ENCODE measurements at regions not wholly inside any gene's neighbourhood (a gene's known extent, or its start where the extent isn't known, plus 50 kb on each side); places are given as distances from the start of the nearest gene placed in this dataset.

DNA sequence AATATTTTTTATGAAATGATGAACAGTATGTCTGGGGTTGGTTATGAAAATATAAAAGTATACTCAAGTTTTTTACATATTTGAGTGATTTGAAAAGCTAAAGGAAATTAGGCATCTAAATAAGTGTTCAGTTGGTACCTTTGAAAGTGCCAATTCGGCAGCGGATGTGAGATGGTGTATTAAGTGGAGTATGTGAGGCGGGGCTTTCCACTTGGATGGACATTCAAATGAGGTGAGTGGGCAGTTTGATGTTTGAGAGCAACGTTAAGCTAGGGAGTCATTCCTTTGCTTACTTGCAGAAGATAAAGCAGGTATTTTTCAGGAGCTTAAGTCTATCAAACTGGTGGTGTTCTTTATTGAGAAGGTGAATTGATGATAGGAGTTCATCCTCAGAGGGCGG lies 189.0 kb upstream of the GOLIM4 start:
- no peaks in the 10 kb centered on the region for H3K4me1 ChIP-seq (ENCODE audit: control insufficient read depth in 3 of 3, insufficient read depth in 3 of 3, low read length in 3 of 3)
- no peaks in the 10 kb centered on the region for H3K27me3 ChIP-seq (ENCODE audit: control insufficient read depth in 3 of 3, insufficient read depth in 3 of 3, low read length in 3 of 3)
- no peak overlapping the region for H3K9ac ChIP-seq (ENCODE audit: low read depth in 1 of 3, low read length in 3 of 3)
- H3K4me3 ChIP-seq (ENCODE audit: low read length in 3 of 3) = no peak overlapping the region
- H3K36me3 ChIP-seq (ENCODE audit: control insufficient read depth in 3 of 3, insufficient read depth in 3 of 3, low read length in 3 of 3) = no peaks in the 10 kb centered on the region
- no peak overlapping the region for H3K27ac ChIP-seq (ENCODE audit: low read depth, low read length)
- H3K9me3 ChIP-seq (ENCODE audit: control insufficient read depth in 3 of 3, low read length in 3 of 3) = no peaks in the 10 kb centered on the region

DNA sequence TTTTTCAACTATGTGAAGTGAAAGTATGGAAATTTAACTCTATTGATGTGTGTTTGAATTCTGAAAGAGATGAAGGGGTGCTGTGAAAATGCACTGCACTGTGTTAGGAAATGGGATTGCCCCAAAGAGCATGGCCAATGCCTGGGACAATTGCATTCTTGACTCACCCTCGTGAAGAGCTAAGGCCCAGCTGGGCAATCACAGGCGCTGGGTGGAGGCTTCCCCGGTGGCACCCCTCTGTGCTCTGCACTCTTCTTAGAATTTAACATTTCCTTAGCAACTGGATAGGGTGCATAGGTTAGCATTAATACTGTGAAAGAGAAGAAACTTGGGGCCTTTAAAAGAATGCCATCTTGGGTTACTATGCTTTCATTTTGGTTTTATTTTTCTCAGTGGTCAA lies 179.9 kb upstream of the GOLIM4 start:
- no peak overlapping the region for H3K4me3 ChIP-seq (ENCODE audit: low read length in 3 of 3)

DNA sequence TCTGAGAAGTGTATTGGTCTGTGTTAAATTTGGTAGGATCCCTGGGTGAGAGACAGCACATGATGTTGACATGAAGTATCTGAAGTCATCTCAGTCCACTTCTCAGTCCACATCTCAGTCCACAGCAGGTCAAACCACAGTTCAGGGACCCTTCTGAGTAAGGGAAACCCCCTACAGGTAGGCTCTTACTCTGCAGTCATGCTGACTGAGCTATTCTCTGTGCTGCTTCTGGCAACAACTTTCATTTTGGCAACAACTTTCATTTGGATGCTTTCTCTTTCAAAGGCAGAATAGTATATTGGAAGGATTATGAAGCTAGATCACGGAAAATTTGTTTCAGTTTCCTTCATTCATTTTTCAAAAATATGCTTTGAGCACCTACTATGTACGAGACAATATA lies 178.2 kb upstream of the GOLIM4 start:
- H3K27ac ChIP-seq (ENCODE audit: low read depth, low read length) = no peak overlapping the region

More for the DNA sequence above, 179.9 kb upstream of the GOLIM4 start:
- no peak overlapping the region for H3K27ac ChIP-seq (ENCODE audit: low read depth, low read length)
- H3K9me3 ChIP-seq (ENCODE audit: control insufficient read depth in 3 of 3, low read length in 3 of 3) = no peaks in the 10 kb centered on the region
- no peaks in the 10 kb centered on the region for H3K4me1 ChIP-seq (ENCODE audit: control insufficient read depth in 3 of 3, insufficient read depth in 3 of 3, low read length in 3 of 3)
- H3K27me3 ChIP-seq (ENCODE audit: control insufficient read depth in 3 of 3, insufficient read depth in 3 of 3, low read length in 3 of 3) = no peaks in the 10 kb centered on the region
- no peaks in the 10 kb centered on the region for H3K36me3 ChIP-seq (ENCODE audit: control insufficient read depth in 3 of 3, insufficient read depth in 3 of 3, low read length in 3 of 3)
- no peak overlapping the region for H3K9ac ChIP-seq (ENCODE audit: low read depth in 1 of 3, low read length in 3 of 3)

DNA sequence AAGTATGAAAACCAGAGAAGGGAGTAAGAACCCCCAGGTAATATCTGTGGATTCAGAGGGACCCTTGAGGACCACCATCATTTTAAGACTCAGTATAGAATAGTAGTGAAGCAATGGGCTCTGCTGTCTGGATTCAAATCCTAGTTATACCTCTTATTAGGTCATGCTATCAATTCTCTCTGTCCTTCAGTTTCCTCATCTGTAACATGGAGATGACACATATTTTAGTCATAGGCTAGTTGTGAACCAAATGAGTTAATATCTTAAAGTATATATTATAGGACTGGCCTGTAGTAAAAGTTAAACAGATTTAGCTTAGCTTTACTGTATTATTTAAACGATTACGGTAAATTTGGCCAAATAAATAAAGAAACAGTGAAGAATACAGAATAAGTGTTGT lies 177.3 kb upstream of the GOLIM4 start:
- no peaks in the 10 kb centered on the region for H3K4me1 ChIP-seq (ENCODE audit: control insufficient read depth in 3 of 3, insufficient read depth in 3 of 3, low read length in 3 of 3)
- no peak overlapping the region for H3K9ac ChIP-seq (ENCODE audit: low read depth in 1 of 3, low read length in 3 of 3)
- no peak overlapping the region for H3K4me3 ChIP-seq (ENCODE audit: low read length in 3 of 3)
- no peaks in the 10 kb centered on the region for H3K27me3 ChIP-seq (ENCODE audit: control insufficient read depth in 3 of 3, insufficient read depth in 3 of 3, low read length in 3 of 3)
- no peak overlapping the region for H3K27ac ChIP-seq (ENCODE audit: low read depth, low read length)
- H3K9me3 ChIP-seq (ENCODE audit: control insufficient read depth in 3 of 3, low read length in 3 of 3) = no peaks in the 10 kb centered on the region
- no peaks in the 10 kb centered on the region for H3K36me3 ChIP-seq (ENCODE audit: control insufficient read depth in 3 of 3, insufficient read depth in 3 of 3, low read length in 3 of 3)

More for the DNA sequence above, 178.2 kb upstream of the GOLIM4 start:
- Histone ChIP-seq H3K4me1 (ENCODE audit: control insufficient read depth in 3 of 3, insufficient read depth in 3 of 3, low read length in 3 of 3) (no peaks in the 10 kb centered on the region), H3K4me3 (ENCODE audit: low read length in 3 of 3) (no peak overlapping the region), H3K9me3 (ENCODE audit: control insufficient read depth in 3 of 3, low read length in 3 of 3) (no peaks in the 10 kb centered on the region), H3K9ac (ENCODE audit: low read depth in 1 of 3, low read length in 3 of 3) (no peak overlapping the region), H3K27me3 (ENCODE audit: control insufficient read depth in 3 of 3, insufficient read depth in 3 of 3, low read length in 3 of 3) (no peaks in the 10 kb centered on the region), H3K36me3 (ENCODE audit: control insufficient read depth in 3 of 3, insufficient read depth in 3 of 3, low read length in 3 of 3) (no peaks in the 10 kb centered on the region)

DNA sequence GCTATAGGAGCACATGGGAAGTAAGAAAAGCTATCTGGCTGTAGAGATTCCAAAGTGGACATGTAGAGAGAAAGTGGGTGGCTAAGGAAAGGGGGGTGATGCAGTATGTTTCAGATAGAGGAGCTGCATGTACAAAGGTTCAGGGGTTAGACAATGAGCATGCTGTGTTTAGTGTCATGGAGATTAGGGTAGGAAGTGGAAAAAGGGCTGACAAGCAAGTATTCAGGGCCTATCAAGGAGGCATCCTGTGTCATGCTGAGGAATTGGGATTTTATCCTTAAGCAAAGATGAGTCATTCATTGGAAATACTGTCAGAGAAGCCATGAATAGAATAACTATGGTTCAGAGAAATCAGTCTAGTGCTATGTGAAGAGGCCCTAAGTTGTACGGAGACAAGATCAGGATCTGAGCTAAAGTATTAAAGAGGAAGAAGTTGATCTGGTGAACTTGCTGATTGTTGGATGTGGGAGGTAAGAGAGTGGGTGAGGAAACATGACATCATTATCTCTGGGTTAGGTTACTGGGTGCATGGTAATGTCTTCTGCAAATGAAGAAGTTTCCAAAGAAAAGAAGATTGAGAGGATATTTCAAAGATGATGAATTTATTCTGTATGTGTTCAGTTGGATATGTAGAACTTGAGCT lies 176.7 kb upstream of the GOLIM4 start:
- Histone ChIP-seq H3K9ac (ENCODE audit: low read depth in 1 of 3, low read length in 3 of 3) (no peak overlapping the region), H3K4me1 (ENCODE audit: control insufficient read depth in 3 of 3, insufficient read depth in 3 of 3, low read length in 3 of 3) (no peaks in the 10 kb centered on the region), H3K9me3 (ENCODE audit: control insufficient read depth in 3 of 3, low read length in 3 of 3) (no peaks in the 10 kb centered on the region), H3K27ac (ENCODE audit: low read depth, low read length) (no peak overlapping the region), H3K36me3 (ENCODE audit: control insufficient read depth in 3 of 3, insufficient read depth in 3 of 3, low read length in 3 of 3) (no peaks in the 10 kb centered on the region), H3K27me3 (ENCODE audit: control insufficient read depth in 3 of 3, insufficient read depth in 3 of 3, low read length in 3 of 3) (no peaks in the 10 kb centered on the region), H3K4me3 (ENCODE audit: low read length in 3 of 3) (no peak overlapping the region)

DNA sequence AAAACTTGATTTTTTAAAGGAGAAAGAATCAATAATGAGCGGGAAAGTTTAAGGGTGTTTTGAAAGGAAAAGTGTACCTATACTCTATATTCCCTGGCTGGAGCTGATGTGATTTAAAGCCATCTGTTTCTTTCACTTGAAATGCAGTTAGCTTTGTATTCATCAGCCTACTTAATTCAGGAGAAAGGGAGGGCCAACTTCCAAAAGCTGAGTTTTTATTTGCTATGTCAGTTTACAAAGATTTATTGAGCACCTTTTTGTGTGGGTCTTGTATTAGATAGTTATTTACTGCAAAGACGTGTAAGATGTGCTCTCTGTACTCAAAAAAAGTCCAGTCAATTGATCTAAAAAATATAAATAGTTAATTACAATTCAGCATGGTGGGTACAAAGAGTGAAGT lies 176.2 kb upstream of the GOLIM4 start:
- Histone ChIP-seq H3K36me3 (ENCODE audit: control insufficient read depth in 3 of 3, insufficient read depth in 3 of 3, low read length in 3 of 3) (no peaks in the 10 kb centered on the region), H3K4me3 (ENCODE audit: low read length in 3 of 3) (no peak overlapping the region), H3K9me3 (ENCODE audit: control insufficient read depth in 3 of 3, low read length in 3 of 3) (no peaks in the 10 kb centered on the region), H3K27ac (ENCODE audit: low read depth, low read length) (no peak overlapping the region), H3K9ac (ENCODE audit: low read depth in 1 of 3, low read length in 3 of 3) (no peak overlapping the region), H3K4me1 (ENCODE audit: control insufficient read depth in 3 of 3, insufficient read depth in 3 of 3, low read length in 3 of 3) (no peaks in the 10 kb centered on the region), H3K27me3 (ENCODE audit: control insufficient read depth in 3 of 3, insufficient read depth in 3 of 3, low read length in 3 of 3) (no peaks in the 10 kb centered on the region)

DNA sequence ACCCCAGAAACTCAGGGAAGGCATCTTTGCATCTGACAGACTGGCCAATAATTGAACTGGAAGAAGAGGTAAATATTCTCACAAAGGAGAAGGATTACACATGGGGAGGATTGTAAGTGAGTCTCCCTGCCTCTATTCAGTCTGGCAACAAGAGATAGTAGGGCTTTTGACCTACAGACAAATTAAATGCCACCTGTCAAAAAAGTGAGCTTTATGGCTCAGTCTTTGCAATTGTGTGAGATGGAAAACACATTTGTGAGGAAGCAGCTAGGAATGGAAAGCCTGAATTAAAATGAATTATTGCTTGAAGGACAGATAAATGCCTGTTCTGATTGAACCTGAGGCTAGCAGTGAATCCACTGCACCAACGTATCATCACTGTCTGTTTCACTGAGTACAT lies 173.3 kb upstream of the GOLIM4 start:
- Histone ChIP-seq H3K4me3 (ENCODE audit: low read length in 3 of 3) (no peak overlapping the region), H3K9me3 (ENCODE audit: control insufficient read depth in 3 of 3, low read length in 3 of 3) (no peaks in the 10 kb centered on the region), H3K4me1 (ENCODE audit: control insufficient read depth in 3 of 3, insufficient read depth in 3 of 3, low read length in 3 of 3) (no peaks in the 10 kb centered on the region), H3K27me3 (ENCODE audit: control insufficient read depth in 3 of 3, insufficient read depth in 3 of 3, low read length in 3 of 3) (no peaks in the 10 kb centered on the region), H3K9ac (ENCODE audit: low read depth in 1 of 3, low read length in 3 of 3) (no peak overlapping the region), H3K36me3 (ENCODE audit: control insufficient read depth in 3 of 3, insufficient read depth in 3 of 3, low read length in 3 of 3) (no peaks in the 10 kb centered on the region), H3K27ac (ENCODE audit: low read depth, low read length) (no peak overlapping the region)

DNA sequence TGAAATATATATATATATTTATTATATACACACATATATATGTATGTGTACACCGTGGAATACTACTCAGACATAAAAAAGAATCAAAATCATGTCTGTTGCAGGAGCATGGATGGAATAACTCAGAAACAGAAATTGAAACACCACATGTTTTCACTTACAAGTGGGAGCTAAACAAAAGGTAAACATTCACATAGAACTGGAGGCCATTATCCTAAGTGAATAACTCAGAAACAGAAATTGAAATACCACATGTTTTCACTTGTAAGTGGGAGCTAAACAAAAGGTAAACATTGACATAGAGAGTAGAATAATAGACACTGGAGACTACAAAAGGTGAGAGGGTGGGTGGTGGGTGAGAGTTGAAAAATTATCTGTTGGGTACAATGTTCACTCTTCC lies 171.5 kb upstream of the GOLIM4 start:
- Histone ChIP-seq H3K36me3 (ENCODE audit: control insufficient read depth in 3 of 3, insufficient read depth in 3 of 3, low read length in 3 of 3) (no peaks in the 10 kb centered on the region), H3K4me3 (ENCODE audit: low read length in 3 of 3) (no peak overlapping the region), H3K27ac (ENCODE audit: low read depth, low read length) (no peak overlapping the region), H3K4me1 (ENCODE audit: control insufficient read depth in 3 of 3, insufficient read depth in 3 of 3, low read length in 3 of 3) (no peaks in the 10 kb centered on the region), H3K27me3 (ENCODE audit: control insufficient read depth in 3 of 3, insufficient read depth in 3 of 3, low read length in 3 of 3) (no peaks in the 10 kb centered on the region), H3K9me3 (ENCODE audit: control insufficient read depth in 3 of 3, low read length in 3 of 3) (no peaks in the 10 kb centered on the region), H3K9ac (ENCODE audit: low read depth in 1 of 3, low read length in 3 of 3) (no peak overlapping the region)

DNA sequence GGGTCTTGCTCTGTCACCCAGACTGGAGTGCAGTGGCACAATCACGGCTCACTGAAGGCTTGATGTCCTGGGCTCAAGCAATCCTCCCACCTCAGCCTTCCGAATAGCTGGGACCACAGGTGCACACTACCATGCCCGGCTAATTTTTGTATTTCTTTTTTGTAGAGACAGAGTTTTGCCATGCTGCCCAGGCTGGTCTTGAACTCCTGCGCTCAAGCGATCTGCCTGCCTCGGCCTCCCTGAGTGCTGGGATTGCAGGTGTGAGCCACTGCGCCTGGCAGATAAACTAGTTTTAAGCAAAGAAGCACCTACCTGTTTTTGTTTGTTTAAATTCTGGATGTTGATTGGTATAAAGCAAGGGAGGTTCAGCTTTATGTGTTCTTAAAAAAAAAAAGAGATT lies 170.6 kb upstream of the GOLIM4 start:
- Histone ChIP-seq H3K9me3 (ENCODE audit: control insufficient read depth in 3 of 3, low read length in 3 of 3) (no peaks in the 10 kb centered on the region), H3K36me3 (ENCODE audit: control insufficient read depth in 3 of 3, insufficient read depth in 3 of 3, low read length in 3 of 3) (no peaks in the 10 kb centered on the region), H3K27me3 (ENCODE audit: control insufficient read depth in 3 of 3, insufficient read depth in 3 of 3, low read length in 3 of 3) (no peaks in the 10 kb centered on the region), H3K9ac (ENCODE audit: low read depth in 1 of 3, low read length in 3 of 3) (no peak overlapping the region), H3K4me3 (ENCODE audit: low read length in 3 of 3) (no peak overlapping the region), H3K27ac (ENCODE audit: low read depth, low read length) (no peak overlapping the region), H3K4me1 (ENCODE audit: control insufficient read depth in 3 of 3, insufficient read depth in 3 of 3, low read length in 3 of 3) (no peaks in the 10 kb centered on the region)

DNA sequence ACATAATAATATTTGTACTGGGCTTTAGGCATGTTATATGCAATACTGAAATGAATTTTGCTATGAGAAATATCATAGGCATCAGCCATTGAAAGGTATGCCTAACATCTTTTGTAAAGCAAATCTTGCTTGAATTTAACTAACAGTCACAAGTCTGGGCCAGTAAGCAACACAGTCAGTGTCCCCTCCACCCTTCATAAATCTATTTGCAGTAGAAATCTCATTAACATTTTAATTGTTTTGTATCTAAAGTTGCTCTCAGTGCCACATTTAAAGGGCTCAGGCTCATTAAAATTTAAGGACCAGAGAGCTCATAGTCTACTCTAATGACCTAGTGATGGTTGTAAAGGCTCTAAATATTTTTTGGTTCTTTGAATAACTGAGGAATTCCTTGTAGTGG lies 167.2 kb upstream of the GOLIM4 start:
- no peak overlapping the region for H3K9ac ChIP-seq (ENCODE audit: low read depth in 1 of 3, low read length in 3 of 3)
- H3K27ac ChIP-seq (ENCODE audit: low read depth, low read length) = no peak overlapping the region
- H3K4me3 ChIP-seq (ENCODE audit: low read length in 3 of 3) = no peak overlapping the region
- no peaks in the 10 kb centered on the region for H3K4me1 ChIP-seq (ENCODE audit: control insufficient read depth in 3 of 3, insufficient read depth in 3 of 3, low read length in 3 of 3)
- no peaks in the 10 kb centered on the region for H3K27me3 ChIP-seq (ENCODE audit: control insufficient read depth in 3 of 3, insufficient read depth in 3 of 3, low read length in 3 of 3)
- no peaks in the 10 kb centered on the region for H3K36me3 ChIP-seq (ENCODE audit: control insufficient read depth in 3 of 3, insufficient read depth in 3 of 3, low read length in 3 of 3)
- H3K9me3 ChIP-seq (ENCODE audit: control insufficient read depth in 3 of 3, low read length in 3 of 3) = no peaks in the 10 kb centered on the region

DNA sequence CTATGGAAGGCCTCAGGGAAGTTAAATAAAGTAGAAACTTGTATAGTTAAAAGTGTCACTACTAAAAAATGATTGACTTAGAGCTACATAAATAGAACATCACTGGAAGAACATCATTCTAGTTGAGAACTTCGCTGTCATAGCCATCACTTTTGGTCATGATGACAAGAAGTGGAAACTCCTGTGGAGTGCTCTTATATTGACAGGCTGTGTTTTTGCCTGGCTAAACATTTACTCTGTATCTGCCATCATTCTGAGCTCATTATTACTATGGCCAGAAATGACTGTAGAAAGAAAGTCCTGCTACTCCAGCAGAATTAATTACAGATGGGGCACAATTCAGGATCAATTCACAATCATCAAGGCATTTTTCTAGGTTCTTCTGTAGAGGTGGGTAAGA lies 165.1 kb upstream of the GOLIM4 start:
- Histone ChIP-seq H3K27ac (ENCODE audit: low read depth, low read length) (no peak overlapping the region), H3K9ac (ENCODE audit: low read depth in 1 of 3, low read length in 3 of 3) (no peak overlapping the region), H3K4me3 (ENCODE audit: low read length in 3 of 3) (no peak overlapping the region), H3K36me3 (ENCODE audit: control insufficient read depth in 3 of 3, insufficient read depth in 3 of 3, low read length in 3 of 3) (no peaks in the 10 kb centered on the region), H3K27me3 (ENCODE audit: control insufficient read depth in 3 of 3, insufficient read depth in 3 of 3, low read length in 3 of 3) (no peaks in the 10 kb centered on the region), H3K4me1 (ENCODE audit: control insufficient read depth in 3 of 3, insufficient read depth in 3 of 3, low read length in 3 of 3) (no peaks in the 10 kb centered on the region), H3K9me3 (ENCODE audit: control insufficient read depth in 3 of 3, low read length in 3 of 3) (no peaks in the 10 kb centered on the region)
